Effector memory CD8-positive, alpha-beta T cell (primary cell): ENCODE measurements at regions not wholly inside any gene's neighbourhood (a gene's known extent, or its start where the extent isn't known, plus 50 kb on each side); places are given as distances from the start of the nearest gene placed in this dataset.

Experiments
- ATAC-seq: fragments of 150-1000 bp; cut with Tn5 transposase; replicated peaks from 2 replicates; pipeline ENCODE4 v1.10.0; 2021; ENCODE audit warnings: mild to moderate bottlenecking, moderate library complexity
- DNase-seq, 3 experiments: peaks; one replicate each; pipeline ENCODE4 v3.0.0; 2021
- H3K27ac Mint-ChIP-seq, 2 donors: one replicate each; pipeline ENCODE4 v1.8.0; 2022; ENCODE audit warnings: mild to moderate bottlenecking in 2 of 2, mixed read lengths in 2 of 2, moderate library complexity in 2 of 2
- H3K27me3 Mint-ChIP-seq, 2 donors: one replicate each; pipeline ENCODE4 v1.8.0; 2022; ENCODE audit warnings: mixed read lengths in 2 of 2
- H3K36me3 Mint-ChIP-seq: one replicate; pipeline ENCODE4 v1.8.0; 2022; ENCODE audit warnings: mild to moderate bottlenecking, moderate library complexity, mixed read lengths; ENCODE audit not compliant: insufficient read depth
- H3K4me1 Mint-ChIP-seq, 2 donors: one replicate each; pipeline ENCODE4 v1.8.0; 2022; ENCODE audit warnings: low read depth in 2 of 2, mixed read lengths in 2 of 2
- H3K4me3 Mint-ChIP-seq, 2 donors: one replicate each; pipeline ENCODE4 v1.8.0; 2022; ENCODE audit warnings: mild to moderate bottlenecking in 2 of 2, mixed read lengths in 2 of 2, moderate library complexity in 2 of 2
- H3K9me3 Mint-ChIP-seq, 2 donors: one replicate each; pipeline ENCODE4 v1.8.0; 2022; ENCODE audit warnings: mixed read lengths in 2 of 2

DNA sequence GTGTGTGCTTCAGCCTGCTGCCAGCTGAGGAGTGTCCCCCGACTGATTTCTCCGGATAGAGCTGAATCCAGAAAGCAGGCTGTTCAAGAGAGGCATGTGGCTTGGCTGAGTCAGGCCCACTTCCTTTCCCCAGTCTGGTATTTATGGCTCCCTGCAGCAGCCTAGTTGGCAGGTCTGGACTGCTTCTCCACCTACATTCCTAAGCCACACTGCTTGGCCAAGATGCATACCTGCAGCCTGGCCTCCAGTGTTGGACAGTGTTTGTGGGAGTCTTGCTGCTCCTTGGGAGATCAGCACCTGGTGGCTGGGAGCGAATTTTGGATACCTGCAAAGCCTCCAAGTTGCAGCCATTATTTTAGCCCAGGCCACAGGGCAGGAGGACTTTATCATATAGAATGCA, 670.8 kb downstream of the ACTL7B start:
- ATAC-seq = no peak

DNA sequence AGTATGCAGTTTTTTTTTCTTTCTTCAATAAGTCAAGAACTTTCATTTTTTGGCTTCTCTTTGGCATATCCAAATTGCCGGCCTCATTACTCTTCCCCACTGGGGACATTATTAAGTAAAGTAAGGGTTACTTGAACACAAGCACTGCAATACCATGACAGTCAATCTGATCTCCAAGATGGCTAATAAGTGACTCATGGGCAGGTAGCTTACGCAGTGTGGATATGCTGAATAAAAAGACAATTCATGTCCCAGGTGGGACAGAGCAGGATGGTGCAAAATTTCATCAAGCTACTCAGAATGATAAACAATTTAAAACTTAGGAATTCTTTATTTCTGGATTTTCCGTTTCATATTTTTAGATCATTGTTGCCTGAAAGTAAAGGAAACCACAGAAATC, 671.8 kb downstream of the ACTL7B start:
- Mint-ChIP-seq H3K27me3 (no peaks in the 10 kb centered on the region), H3K9me3 (peaks cover 4 to 13% of the 10 kb centered on the region in 2 donors), H3K4me1 (no peaks in the 10 kb centered on the region), H3K4me3 (no peak overlapping the region), H3K36me3 (no peaks in the 10 kb centered on the region), H3K27ac (no peak overlapping the region)
- DNase-seq (no peak), ATAC-seq (no peak)

More for the DNA sequence above, 670.8 kb downstream of the ACTL7B start:
- Mint-ChIP-seq H3K4me3 (no peak overlapping the region), H3K4me1 (no peaks in the 10 kb centered on the region), H3K36me3 (no peaks in the 10 kb centered on the region), H3K27ac (no peak overlapping the region), H3K9me3 (peaks cover 6 to 13% of the 10 kb centered on the region in 2 donors), H3K27me3 (no peaks in the 10 kb centered on the region)
- DNase-seq = no peak

DNA sequence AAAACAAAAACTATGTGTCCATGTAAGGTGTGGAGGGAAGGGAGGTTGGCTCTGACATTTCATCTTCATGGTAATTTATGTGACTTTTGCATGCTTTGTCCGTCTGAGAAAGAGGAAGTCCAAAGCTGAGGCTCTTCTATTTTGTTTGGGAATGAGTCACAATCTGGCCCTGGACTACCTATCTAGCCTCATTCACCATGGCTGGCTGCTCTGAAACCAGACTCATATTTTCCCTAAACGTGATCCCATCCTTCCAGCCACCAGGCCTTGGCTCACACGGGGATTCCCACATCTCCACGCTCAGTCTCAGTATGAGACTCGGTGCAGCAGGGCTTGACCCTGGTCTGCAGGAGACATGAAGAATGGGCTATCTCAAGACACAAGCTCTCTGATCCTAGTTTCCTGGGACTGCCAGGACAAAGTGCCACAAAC, 672.8 kb downstream of the ACTL7B start:
- no peaks in the 10 kb centered on the region for H3K36me3 Mint-ChIP-seq
- H3K27ac Mint-ChIP-seq = no peak overlapping the region
- peaks cover 2 to 13% of the 10 kb centered on the region in 2 donors for H3K9me3 Mint-ChIP-seq
- no peak overlapping the region for H3K4me3 Mint-ChIP-seq
- no peak for ATAC-seq
- no peaks in the 10 kb centered on the region for H3K4me1 Mint-ChIP-seq
- no peaks in the 10 kb centered on the region for H3K27me3 Mint-ChIP-seq
- DNase-seq = no peak

DNA sequence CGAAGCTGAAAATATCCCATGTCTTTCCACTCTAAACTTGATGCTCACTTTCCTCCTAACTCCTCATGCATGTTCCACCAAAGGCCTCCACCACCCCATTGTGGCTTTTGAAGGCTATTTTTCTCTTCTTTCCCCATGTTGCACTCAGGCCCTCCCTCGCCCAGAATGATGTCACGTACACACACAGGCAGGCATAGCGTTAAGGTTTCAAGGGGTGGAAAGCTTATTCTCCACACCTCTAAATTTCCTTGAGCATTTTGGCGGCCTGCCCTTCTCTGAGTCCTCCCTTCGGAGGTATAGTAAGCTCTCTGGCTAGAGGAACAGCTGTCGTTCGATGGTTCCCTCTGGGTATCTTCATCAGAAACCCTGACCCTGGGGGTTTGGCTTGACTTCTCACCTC, 673.5 kb downstream of the ACTL7B start:
- H3K27me3 Mint-ChIP-seq = no peaks in the 10 kb centered on the region
- no peak overlapping the region for H3K4me3 Mint-ChIP-seq
- DNase-seq (no peak), ATAC-seq (no peak)
- H3K27ac Mint-ChIP-seq = no peak overlapping the region
- no peaks in the 10 kb centered on the region for H3K4me1 Mint-ChIP-seq
- H3K9me3 Mint-ChIP-seq = peaks cover 2 to 13% of the 10 kb centered on the region in 2 donors
- no peaks in the 10 kb centered on the region for H3K36me3 Mint-ChIP-seq

DNA sequence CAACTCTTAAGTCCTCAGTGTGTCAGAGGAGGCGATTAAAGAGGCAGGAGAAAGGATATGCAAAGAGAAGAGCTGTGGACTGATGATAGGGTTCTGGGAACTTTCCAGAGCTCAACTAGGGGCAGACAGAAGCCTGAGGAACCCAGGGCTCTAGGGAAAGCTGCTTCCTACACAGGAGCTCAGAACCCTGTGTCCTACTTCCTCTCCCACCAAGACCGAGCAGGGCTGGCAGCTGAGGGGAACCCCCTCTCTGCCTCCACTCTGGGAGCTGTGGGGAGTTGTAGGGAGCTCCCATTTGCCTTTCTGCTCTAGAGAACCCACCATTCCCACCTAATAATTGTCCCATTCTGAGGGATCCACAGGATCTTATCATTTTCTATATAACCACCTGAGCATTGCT, 674.3 kb downstream of the ACTL7B start:
- Mint-ChIP-seq H3K9me3 (peaks cover 2 to 13% of the 10 kb centered on the region in 2 donors), H3K27ac (no peak overlapping the region), H3K27me3 (no peaks in the 10 kb centered on the region), H3K4me3 (no peak overlapping the region), H3K4me1 (no peaks in the 10 kb centered on the region), H3K36me3 (no peaks in the 10 kb centered on the region)
- ATAC-seq (no peak), DNase-seq (no peak)

DNA sequence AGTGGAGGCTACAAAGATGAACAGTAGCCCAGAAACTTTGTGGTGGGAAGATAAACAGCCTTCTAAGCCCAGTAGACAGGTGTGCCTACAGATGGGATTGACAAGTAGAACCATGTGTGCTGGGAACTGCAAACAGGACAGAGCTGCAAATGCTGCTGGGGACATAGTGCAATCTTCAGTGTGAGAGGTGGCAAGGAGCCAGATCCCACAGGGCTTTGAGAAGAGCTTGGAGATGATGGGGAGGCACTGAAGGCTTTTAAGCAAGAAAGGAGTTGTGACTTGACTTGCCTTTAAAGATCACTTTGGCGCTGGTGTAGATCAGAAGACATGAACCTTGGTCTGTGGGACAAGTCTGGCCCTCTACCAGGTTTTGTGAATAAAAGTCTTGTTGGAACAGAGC, 675.2 kb downstream of the ACTL7B start:
- no peaks in the 10 kb centered on the region for H3K36me3 Mint-ChIP-seq
- H3K4me1 Mint-ChIP-seq = no peaks in the 10 kb centered on the region
- ATAC-seq (no peak), DNase-seq (no peak)
- peaks cover 2 to 13% of the 10 kb centered on the region in 2 donors for H3K9me3 Mint-ChIP-seq
- H3K27me3 Mint-ChIP-seq = no peaks in the 10 kb centered on the region
- no peak overlapping the region for H3K4me3 Mint-ChIP-seq
- H3K27ac Mint-ChIP-seq = no peak overlapping the region

DNA sequence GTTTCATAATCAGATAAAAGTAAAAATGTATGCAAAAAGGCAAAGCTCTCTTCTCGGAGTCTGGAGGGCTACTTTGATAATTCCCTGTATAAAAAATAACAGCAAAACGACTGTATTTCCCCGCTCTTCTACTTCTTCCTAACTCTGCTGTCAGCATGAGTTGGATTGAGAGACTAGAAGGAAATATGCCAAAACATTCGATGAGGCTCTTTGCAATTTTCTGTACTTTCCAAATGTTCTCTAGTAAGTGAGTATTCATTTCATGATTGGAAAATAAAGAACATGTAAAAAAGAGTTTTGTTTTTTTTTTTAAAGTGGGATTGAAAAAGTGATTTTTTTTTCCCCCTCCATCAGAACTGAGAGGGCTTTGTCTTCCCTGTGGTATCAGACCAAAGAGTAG, 677.5 kb downstream of the ACTL7B start:
- H3K36me3 Mint-ChIP-seq = no peaks in the 10 kb centered on the region
- no peaks in the 10 kb centered on the region for H3K27me3 Mint-ChIP-seq
- H3K9me3 Mint-ChIP-seq = peaks cover 2 to 13% of the 10 kb centered on the region in 2 donors
- H3K27ac Mint-ChIP-seq = no peak overlapping the region
- no peaks in the 10 kb centered on the region for H3K4me1 Mint-ChIP-seq
- no peak overlapping the region for H3K4me3 Mint-ChIP-seq
- no peak for DNase-seq
- no peak for ATAC-seq

DNA sequence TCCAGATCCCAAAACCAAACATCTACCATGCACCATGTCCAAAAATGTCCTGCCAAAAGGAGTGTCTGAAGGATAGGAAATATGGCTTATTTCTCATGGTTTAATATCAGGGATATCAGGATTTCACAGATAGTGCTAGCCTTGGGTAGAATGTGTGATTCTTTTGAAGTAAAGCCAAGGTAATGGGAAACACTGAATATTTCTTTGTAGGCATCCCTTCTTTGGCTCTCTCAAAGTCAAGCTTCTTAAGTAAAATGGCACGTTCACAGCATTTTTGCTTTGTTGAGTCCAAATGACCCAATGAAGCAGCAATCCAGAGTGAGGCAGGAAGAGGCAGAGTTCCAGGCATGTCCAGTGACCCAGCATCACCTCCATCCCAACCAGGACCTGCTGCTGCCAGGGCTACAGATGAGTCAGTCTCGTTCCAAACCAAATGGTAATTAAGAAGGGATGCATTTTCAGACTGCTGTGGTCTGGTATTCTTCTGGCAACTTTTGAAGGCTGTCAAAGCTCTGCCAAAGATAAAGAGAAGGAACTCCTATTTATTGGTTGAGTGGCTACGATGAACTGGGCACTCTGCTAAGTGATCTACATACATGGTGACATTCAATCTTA, 678.8 kb upstream of the KLF4 start:
- Mint-ChIP-seq H3K27ac (no peak overlapping the region), H3K9me3 (peaks cover 14 to 18% of the 10 kb centered on the region in 2 donors), H3K27me3 (no peaks in the 10 kb centered on the region), H3K4me1 (no peaks in the 10 kb centered on the region), H3K36me3 (no peaks in the 10 kb centered on the region), H3K4me3 (no peak overlapping the region)
- no peak for DNase-seq
- no peak for ATAC-seq

DNA sequence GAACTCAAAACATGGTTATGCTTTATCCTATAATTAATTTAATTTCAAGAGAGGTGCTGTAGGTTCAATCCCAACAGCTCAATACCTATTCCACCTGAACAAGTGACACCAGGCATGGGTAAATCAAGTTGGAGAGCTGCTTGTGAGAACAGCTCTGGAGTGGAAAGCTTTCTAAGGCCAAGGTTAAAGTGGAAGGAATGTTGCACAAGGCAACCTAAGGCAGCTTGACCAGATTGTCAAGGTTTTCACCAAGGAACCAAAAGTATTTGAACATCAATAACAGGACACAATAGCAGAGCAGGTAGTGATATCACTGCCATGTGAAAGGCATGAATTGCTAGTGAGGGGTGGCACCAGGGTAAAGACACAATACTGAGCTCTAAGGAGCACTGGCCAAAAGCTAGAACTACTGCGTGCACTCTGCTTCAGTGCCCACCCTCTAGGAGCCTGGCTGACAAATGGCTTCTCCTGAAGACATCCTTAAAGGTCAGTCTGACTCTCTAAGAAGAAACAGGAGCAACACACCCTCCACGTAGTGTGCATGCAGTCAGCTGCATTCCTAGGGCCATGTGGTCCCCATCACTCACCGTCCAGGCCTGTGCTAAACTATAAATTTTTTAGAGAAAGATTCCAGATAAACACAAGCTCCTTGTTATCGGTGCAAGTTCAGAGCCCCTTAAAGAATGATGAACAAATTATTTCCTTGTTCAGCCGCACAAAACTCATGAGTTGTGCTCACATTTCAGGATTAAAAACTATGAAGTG, 677.7 kb upstream of the KLF4 start:
- peaks cover 11 to 18% of the 10 kb centered on the region in 2 donors for H3K9me3 Mint-ChIP-seq
- no peaks in the 10 kb centered on the region for H3K27me3 Mint-ChIP-seq
- H3K4me3 Mint-ChIP-seq = no peak overlapping the region
- H3K27ac Mint-ChIP-seq = no peak overlapping the region
- ATAC-seq (no peak), DNase-seq (no peak)
- no peaks in the 10 kb centered on the region for H3K36me3 Mint-ChIP-seq
- no peaks in the 10 kb centered on the region for H3K4me1 Mint-ChIP-seq

DNA sequence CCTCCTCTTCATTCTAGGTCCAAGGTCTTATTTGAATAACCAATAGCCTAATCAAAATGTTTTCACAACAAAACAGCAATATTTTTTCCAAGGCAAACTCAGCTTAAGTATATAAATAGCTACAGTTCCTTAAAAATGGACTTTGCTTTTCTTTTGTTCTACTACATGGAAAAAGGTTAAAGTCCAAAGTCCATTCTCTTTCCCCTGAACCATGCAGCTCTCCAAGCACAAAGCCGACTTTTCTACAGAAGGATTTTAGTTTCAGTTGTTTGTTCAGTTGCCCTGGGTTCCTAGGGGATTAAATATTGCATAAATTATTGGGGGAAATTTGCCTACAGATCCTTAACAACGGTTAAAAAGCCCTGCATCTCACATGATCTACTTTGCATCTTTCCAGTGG, 677.0 kb upstream of the KLF4 start:
- Mint-ChIP-seq H3K36me3 (no peaks in the 10 kb centered on the region), H3K9me3 (peaks cover 10 to 18% of the 10 kb centered on the region in 2 donors), H3K27me3 (no peaks in the 10 kb centered on the region), H3K4me1 (no peaks in the 10 kb centered on the region), H3K4me3 (no peak overlapping the region), H3K27ac (no peak overlapping the region)
- DNase-seq (no peak), ATAC-seq (no peak)

DNA sequence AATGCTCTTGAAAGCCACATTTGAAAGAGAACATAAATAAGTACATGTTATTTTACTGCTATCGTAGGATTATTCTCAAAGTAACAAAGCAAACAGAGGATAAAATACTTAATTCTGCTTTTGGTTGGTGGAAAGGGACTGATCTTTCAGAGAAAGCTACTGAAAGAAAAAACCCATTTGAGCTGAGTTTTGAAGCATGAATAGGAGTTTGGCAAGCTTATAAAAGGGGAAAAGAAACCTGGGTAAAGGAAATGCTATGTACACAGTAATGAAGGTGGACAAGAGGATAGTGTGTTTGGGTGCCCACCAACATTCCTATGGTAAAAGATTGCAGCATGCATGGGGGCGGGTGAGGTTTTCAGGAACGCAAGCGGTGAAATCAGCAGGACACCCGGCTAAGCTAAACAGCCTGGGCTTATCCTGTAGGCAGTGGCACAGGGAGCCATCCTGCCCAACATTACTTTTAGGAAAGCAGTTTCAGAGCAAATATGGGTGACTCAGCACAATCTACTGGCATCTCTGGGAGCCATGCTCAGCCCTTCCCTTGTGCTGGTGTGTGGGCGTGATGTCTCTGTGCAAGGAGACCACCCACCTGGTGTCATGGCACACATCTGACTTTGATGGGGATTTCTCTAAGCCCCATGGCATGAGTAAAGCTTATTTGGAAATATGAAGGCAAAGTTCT, 673.9 kb upstream of the KLF4 start:
- Mint-ChIP-seq H3K27ac (no peak overlapping the region), H3K9me3 (peaks cover 7 to 18% of the 10 kb centered on the region in 2 donors), H3K36me3 (no peaks in the 10 kb centered on the region), H3K4me3 (no peak overlapping the region), H3K4me1 (no peaks in the 10 kb centered on the region), H3K27me3 (no peaks in the 10 kb centered on the region)
- no peak for DNase-seq
- no peak for ATAC-seq

DNA sequence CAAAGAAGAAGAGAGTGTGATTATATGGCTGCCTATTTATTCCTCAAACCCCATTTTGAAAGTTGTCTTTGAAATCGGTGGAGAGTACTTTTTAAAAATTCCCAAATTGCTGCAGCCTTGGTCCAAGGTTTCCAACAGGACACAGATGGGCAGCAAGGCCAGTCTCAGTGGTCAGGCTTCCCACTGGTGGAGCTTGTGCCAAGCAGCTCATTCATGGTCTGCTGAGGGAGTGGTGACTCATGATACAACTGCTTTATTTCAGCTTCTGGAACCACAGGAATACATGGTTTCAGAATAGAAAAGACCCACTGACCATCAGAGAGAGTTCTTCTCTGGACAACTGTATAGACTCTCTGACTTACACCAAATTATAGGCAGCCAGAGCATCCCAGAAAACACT, 673.1 kb upstream of the KLF4 start:
- no peak overlapping the region for H3K27ac Mint-ChIP-seq
- DNase-seq (no peak), ATAC-seq (no peak)
- H3K9me3 Mint-ChIP-seq = peaks cover 7 to 18% of the 10 kb centered on the region in 2 donors
- H3K36me3 Mint-ChIP-seq = no peaks in the 10 kb centered on the region
- no peaks in the 10 kb centered on the region for H3K4me1 Mint-ChIP-seq
- H3K4me3 Mint-ChIP-seq = no peak overlapping the region
- no peaks in the 10 kb centered on the region for H3K27me3 Mint-ChIP-seq

DNA sequence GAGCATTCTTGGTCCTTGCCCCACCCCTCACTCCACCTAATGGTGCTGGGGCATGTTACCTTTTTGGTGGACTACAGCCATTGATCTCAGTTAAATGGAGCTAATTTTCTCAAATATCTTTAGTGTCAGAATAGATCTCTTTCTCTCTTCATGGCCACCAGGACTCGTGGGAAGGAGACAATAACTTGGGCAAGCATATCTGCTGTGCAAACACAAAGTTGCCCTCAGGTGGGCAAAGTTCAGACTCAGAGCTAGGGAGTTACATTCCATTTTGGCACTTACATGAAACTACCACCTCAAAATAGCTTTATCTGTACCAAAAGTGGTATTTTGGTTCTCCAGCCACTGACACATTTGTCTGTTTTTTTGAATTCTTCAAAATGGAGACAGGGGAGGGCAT, 671.9 kb upstream of the KLF4 start:
- Mint-ChIP-seq H3K4me1 (no peaks in the 10 kb centered on the region), H3K36me3 (no peaks in the 10 kb centered on the region), H3K9me3 (peaks cover 7 to 17% of the 10 kb centered on the region in 2 donors), H3K4me3 (no peak overlapping the region), H3K27me3 (no peaks in the 10 kb centered on the region), H3K27ac (no peak overlapping the region)
- DNase-seq (no peak), ATAC-seq (no peak)
